ENCODE measurements at regions not wholly inside any gene's neighbourhood (a gene's known extent, or its start where the extent isn't known, plus 50 kb on each side); places are given as distances from the start of the nearest gene placed in this dataset.
A peak's percentile ranks its signal among the peaks of the same experiment; 100 is the strongest.

GRCh38 chr9:126117631-126118030 lies 209.0 kb upstream of the MVB12B start:
- DNase-seq (ENCODE audit: extremely low spot score, unreplicated experiment), result peak; percentile 70
- Mint-ChIP-seq H3K4me3 (ENCODE audit: unreplicated experiment) (no peak overlapping the region), H3K27ac (ENCODE audit: unreplicated experiment) (no peak overlapping the region), H3K36me3 (ENCODE audit: unreplicated experiment) (no peaks in the 10 kb centered on the region), H3K27me3 (ENCODE audit: unreplicated experiment) (peaks cover 35% of the 10 kb centered on the region), H3K9me3 (ENCODE audit: unreplicated experiment) (no peaks in the 10 kb centered on the region), H3K4me1 (ENCODE audit: unreplicated experiment) (no peaks in the 10 kb centered on the region)
- no peak for TF ChIP-seq CTCF (IDR thresholded peaks at IDR 0.05)

GRCh38 chr9:126119731-126120130 lies 206.9 kb upstream of the MVB12B start:
- TF ChIP-seq CTCF (IDR thresholded peaks at IDR 0.05), result no peak
- Mint-ChIP-seq H3K27me3 (ENCODE audit: unreplicated experiment) (peaks cover 39% of the 10 kb centered on the region), H3K36me3 (ENCODE audit: unreplicated experiment) (no peaks in the 10 kb centered on the region), H3K9me3 (ENCODE audit: unreplicated experiment) (no peaks in the 10 kb centered on the region), H3K27ac (ENCODE audit: unreplicated experiment) (no peak overlapping the region), H3K4me1 (ENCODE audit: unreplicated experiment) (no peaks in the 10 kb centered on the region), H3K4me3 (ENCODE audit: unreplicated experiment) (no peak overlapping the region)
- peak; percentile 64 for DNase-seq (ENCODE audit: extremely low spot score, unreplicated experiment)

GRCh38 chr9:126122901-126123616 lies 203.6 kb upstream of the MVB12B start:
- H3K9me3 Mint-ChIP-seq (ENCODE audit: unreplicated experiment), result no peaks in the 10 kb centered on the region
- TF ChIP-seq CTCF (IDR thresholded peaks at IDR 0.05), result no peak
- no peaks in the 10 kb centered on the region for H3K36me3 Mint-ChIP-seq (ENCODE audit: unreplicated experiment)
- no peaks in the 10 kb centered on the region for H3K4me1 Mint-ChIP-seq (ENCODE audit: unreplicated experiment)
- H3K27me3 Mint-ChIP-seq (ENCODE audit: unreplicated experiment), result peaks cover 40% of the 10 kb centered on the region
- H3K4me3 Mint-ChIP-seq (ENCODE audit: unreplicated experiment), result no peak overlapping the region
- DNase-seq (ENCODE audit: extremely low spot score, unreplicated experiment), result peak; percentile 67
- no peak overlapping the region for H3K27ac Mint-ChIP-seq (ENCODE audit: unreplicated experiment)

- Mint-ChIP-seq H3K27ac (ENCODE audit: unreplicated experiment) (no peak overlapping the region), H3K4me1 (ENCODE audit: unreplicated experiment) (no peaks in the 10 kb centered on the region), H3K36me3 (ENCODE audit: unreplicated experiment) (no peaks in the 10 kb centered on the region), H3K9me3 (ENCODE audit: unreplicated experiment) (no peaks in the 10 kb centered on the region), H3K4me3 (ENCODE audit: unreplicated experiment) (no peak overlapping the region), H3K27me3 (ENCODE audit: unreplicated experiment) (peaks cover 45% of the 10 kb centered on the region)
- no peak for TF ChIP-seq CTCF (IDR thresholded peaks at IDR 0.05)
- DNase-seq (ENCODE audit: extremely low spot score, unreplicated experiment), result peak; percentile 60
Measured at GRCh38 chr9:126123927-126124326, 202.7 kb upstream of the MVB12B start.

- TF ChIP-seq CTCF (IDR thresholded peaks at IDR 0.05), result no peak
- H3K4me1 Mint-ChIP-seq (ENCODE audit: unreplicated experiment), result no peaks in the 10 kb centered on the region
- no peak overlapping the region for H3K4me3 Mint-ChIP-seq (ENCODE audit: unreplicated experiment)
- H3K27ac Mint-ChIP-seq (ENCODE audit: unreplicated experiment), result no peak overlapping the region
- H3K9me3 Mint-ChIP-seq (ENCODE audit: unreplicated experiment), result no peaks in the 10 kb centered on the region
- peaks cover 47% of the 10 kb centered on the region for H3K27me3 Mint-ChIP-seq (ENCODE audit: unreplicated experiment)
- DNase-seq (ENCODE audit: extremely low spot score, unreplicated experiment), result no peak
- no peaks in the 10 kb centered on the region for H3K36me3 Mint-ChIP-seq (ENCODE audit: unreplicated experiment)
Measured at GRCh38 chr9:126125177-126125576, 201.5 kb upstream of the MVB12B start.
